ENCODE measurements at regions not wholly inside any gene's neighbourhood (a gene's known extent, or its start where the extent isn't known, plus 50 kb on each side); places are given as distances from the start of the nearest gene placed in this dataset.

GRCh38 chr3:25377042-25377441 is 51.0 kb upstream of the RARB start:
- TF ChIP-seq, protein P1, sequence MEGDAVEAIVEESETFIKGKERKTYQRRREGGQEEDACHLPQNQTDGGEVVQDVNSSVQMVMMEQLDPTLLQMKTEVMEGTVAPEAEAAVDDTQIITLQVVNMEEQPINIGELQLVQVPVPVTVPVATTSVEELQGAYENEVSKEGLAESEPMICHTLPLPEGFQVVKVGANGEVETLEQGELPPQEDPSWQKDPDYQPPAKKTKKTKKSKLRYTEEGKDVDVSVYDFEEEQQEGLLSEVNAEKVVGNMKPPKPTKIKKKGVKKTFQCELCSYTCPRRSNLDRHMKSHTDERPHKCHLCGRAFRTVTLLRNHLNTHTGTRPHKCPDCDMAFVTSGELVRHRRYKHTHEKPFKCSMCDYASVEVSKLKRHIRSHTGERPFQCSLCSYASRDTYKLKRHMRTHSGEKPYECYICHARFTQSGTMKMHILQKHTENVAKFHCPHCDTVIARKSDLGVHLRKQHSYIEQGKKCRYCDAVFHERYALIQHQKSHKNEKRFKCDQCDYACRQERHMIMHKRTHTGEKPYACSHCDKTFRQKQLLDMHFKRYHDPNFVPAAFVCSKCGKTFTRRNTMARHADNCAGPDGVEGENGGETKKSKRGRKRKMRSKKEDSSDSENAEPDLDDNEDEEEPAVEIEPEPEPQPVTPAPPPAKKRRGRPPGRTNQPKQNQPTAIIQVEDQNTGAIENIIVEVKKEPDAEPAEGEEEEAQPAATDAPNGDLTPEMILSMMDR (IDR thresholded peaks at IDR 0.05) = no peak
- TF ChIP-seq POLR2A (IDR thresholded peaks at IDR 0.05) = no peak

Data from right lobe of liver (tissue), 4 donors.